Sigmoid colon (tissue), 4 donors: ENCODE measurements at regions not wholly inside any gene's neighbourhood (a gene's known extent, or its start where the extent isn't known, plus 50 kb on each side); places are given as distances from the start of the nearest gene placed in this dataset.

Source experiments
- EP300 ChIP-seq, 4 donors: sonication (generic); formaldehyde crosslinking; IDR thresholded peaks; one replicate each; pipeline ENCODE4 v1.6.1; 2017; ENCODE audit warnings: antibody characterized with exemption in 4 of 4
- TF ChIP-seq, protein P1 (sequence below), 4 experiments: fragments of 450-650 bp in 3 of 4; fragments of 200-600 bp in 1 of 4; IDR thresholded peaks; one replicate each; pipeline ENCODE4 v1.5.1; 2016 to 2019; ENCODE audit warnings: antibody characterized with exemption in 4 of 4, mild to moderate bottlenecking in 3 of 4, moderate library complexity in 2 of 4

DNA sequence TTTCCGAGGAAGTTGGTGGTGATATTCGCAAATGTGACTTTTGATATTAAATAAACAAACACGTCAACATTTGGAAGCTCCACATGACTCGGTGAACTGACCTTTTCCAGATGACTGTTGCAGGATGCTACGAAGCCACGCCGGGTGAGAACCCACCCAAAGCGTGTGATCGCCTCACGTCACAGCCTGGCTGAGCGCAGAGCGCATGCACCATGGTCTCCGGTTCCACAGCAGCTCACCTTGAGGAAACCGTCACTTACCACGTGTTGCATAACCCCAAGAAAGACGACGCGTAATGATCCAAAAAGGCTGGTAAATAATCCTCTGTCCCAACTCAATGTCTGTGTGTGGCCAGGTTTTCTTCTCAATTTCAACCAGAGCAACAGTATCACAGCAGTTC, 64.5 kb upstream of the CTDP1 start:
- TF ChIP-seq, protein P1, sequence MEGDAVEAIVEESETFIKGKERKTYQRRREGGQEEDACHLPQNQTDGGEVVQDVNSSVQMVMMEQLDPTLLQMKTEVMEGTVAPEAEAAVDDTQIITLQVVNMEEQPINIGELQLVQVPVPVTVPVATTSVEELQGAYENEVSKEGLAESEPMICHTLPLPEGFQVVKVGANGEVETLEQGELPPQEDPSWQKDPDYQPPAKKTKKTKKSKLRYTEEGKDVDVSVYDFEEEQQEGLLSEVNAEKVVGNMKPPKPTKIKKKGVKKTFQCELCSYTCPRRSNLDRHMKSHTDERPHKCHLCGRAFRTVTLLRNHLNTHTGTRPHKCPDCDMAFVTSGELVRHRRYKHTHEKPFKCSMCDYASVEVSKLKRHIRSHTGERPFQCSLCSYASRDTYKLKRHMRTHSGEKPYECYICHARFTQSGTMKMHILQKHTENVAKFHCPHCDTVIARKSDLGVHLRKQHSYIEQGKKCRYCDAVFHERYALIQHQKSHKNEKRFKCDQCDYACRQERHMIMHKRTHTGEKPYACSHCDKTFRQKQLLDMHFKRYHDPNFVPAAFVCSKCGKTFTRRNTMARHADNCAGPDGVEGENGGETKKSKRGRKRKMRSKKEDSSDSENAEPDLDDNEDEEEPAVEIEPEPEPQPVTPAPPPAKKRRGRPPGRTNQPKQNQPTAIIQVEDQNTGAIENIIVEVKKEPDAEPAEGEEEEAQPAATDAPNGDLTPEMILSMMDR (IDR thresholded peaks at IDR 0.05): no peak
- no peak for TF ChIP-seq EP300 (IDR thresholded peaks at IDR 0.05)
